Posterior cingulate gyrus (tissue), 11 donors: ENCODE measurements at regions not wholly inside any gene's neighbourhood (a gene's known extent, or its start where the extent isn't known, plus 50 kb on each side); places are given as distances from the start of the nearest gene placed in this dataset.
"Not testable (repeated sequence)": the region's sequence is repeated elsewhere in the genome, so short reads cannot be mapped to it uniquely, and the experiment has no call there.

Experiments
- DNase-seq, 10 donors: peaks; one replicate each; pipeline versions ENCODE4 v3.0.0 to v3.0.0-alpha.2; 2020 to 2021; ENCODE audit warnings: mixed read lengths in 3 of 10
- intact Hi-C: fragments of 100-400 bp; cut with DNase I; formaldehyde crosslinking; loops from one replicate; pipeline ENCODE4 v1.15.1; 2023

- DNase-seq: no peak
- intact Hi-C loops: no loop called here
These were observed 690.5 kb upstream of the SOX9 start for GRCh38 chr17:71430281-71430680.

GRCh38 chr17:71431146-71431545 is 689.7 kb upstream of the SOX9 start:
- DNase-seq: no peak
- intact Hi-C loops: no loop called here

DNA sequence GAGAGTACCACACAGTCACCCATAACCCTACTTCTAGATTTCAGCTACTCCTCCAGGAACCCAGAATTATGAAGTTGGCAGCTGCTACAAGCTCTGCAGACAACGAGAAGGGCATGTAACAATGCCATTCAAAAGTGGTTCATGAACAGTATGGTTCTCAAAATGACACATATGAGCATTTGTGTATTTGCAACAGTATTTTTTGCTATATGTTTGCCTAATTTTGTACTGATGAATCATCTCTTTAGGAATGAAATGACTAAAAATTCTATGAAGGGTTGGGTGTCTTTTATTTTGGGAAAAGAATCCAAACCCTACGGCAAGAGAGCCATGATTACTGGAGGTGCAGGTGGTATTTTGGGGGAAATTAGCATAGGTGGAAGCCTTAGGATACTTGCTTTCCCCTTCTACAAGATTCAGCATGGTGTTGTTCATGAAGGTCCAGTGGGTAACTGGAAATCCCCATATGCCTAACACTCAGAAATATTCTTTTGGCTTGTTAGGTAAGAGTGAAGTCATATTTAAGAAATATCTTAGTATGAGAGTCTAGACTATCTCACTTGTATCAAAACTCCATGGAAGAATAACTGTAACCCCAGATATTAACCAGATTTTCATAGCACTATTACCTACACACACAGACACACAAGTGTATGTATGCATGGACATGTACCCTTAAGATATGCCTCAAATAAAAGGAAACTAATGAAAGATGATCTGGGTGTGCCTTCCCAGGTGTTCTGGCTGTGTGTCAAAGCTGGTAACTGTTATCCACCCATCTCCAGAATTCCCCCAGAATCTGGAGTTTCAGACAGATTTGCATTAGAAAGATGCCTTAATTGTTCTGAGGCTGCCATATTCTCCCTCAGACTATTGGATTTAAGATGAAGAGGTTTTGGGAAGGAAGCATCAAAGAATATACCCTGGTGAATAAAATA is 688.2 kb upstream of the SOX9 start:
- intact Hi-C loops: no loop called here
- DNase-seq: no peak

DNA sequence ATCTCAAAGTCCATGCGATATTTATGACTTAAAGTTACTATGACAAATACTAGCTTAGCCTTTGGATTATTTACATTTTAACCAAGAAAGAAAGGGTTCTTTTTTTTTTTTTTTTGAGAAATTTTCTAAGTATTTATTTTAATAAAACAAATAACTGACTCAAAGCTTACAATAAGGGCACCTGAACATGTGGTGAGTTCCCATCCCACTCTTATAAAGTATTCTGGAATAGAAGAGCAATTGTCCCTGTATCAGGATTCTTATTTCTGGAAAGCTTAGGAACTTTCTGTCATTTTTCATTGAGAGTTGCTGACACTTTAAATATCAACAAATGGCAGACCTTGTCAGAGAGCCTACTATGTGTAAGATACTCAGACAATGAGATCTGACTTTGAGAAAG is 686.1 kb upstream of the SOX9 start:
- intact Hi-C loops: no loop called here
- DNase-seq: no peak

DNA sequence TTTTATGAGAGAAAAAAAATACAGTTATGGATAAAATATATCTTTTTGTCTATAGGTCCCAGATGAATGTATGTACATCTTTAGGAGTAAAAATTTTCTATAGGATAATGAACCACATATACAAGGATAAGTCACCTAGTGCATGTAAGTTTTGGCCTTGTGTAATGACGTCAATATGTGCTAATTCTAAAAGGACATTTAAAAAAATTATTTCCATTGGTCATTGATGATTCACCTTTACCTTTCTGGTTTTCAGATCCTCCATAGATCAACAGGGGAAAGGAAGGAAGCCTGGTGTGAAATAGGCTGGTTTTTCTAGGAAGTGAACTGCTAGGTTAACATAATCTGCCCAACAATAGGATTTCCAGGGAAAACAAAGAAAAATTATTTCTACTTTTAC is 684.3 kb upstream of the SOX9 start:
- intact Hi-C loops: no loop called here
- no peak for DNase-seq

DNA sequence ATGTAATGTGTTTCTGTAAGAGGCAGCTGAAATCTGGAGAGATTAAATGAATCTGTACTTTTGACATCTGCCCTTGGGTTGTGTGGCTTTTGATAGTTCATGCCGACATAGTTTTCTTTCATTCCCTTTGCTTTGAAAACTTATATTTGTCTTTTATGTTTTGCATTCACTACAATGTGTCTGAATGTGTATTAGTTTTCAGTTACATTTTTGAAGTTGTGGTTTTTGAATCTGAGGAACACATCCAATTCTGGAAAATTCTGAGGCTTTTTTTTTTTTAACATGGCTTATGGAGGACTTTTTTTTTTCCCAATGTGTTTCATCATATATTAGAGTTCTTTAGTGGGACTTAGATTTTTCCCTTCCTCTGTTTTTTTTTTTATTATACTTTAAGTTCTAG is 683.7 kb upstream of the SOX9 start:
- intact Hi-C loops: no loop called here

DNA sequence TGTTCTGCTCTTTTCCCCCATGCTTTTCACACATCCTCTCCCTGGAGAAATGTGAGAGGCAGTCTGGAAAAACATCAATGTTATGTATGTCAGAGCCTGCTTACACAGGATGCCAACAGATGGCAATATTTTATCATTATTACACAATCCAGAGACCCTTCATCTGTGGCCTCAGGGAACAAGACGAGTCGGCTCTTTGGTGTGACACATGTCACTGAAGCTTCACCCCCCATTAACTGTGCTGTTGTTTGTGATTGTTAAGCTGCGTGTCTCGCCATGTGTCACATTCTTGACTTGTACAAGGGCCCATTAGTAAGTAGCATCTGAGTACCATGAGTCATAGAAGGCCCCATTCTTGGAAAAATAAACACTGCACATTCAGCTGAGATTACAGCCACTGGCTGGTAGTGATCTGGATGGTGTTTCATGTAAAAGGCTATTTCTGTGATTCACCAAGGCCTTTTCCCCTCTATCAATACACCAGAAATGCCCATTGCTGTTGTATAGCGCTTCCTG is 682.1 kb upstream of the SOX9 start:
- intact Hi-C loops: no loop called here
- DNase-seq: no peak

More for the DNA sequence above, 683.7 kb upstream of the SOX9 start:
- DNase-seq: no peak

- DNase-seq: no peak
- intact Hi-C loops: no loop called here
These were observed 680.3 kb upstream of the SOX9 start for GRCh38 chr17:71440513-71440912.

- no peak for DNase-seq
- intact Hi-C loops: no loop called here
These were observed 679.7 kb upstream of the SOX9 start for GRCh38 chr17:71441098-71441497.

DNA sequence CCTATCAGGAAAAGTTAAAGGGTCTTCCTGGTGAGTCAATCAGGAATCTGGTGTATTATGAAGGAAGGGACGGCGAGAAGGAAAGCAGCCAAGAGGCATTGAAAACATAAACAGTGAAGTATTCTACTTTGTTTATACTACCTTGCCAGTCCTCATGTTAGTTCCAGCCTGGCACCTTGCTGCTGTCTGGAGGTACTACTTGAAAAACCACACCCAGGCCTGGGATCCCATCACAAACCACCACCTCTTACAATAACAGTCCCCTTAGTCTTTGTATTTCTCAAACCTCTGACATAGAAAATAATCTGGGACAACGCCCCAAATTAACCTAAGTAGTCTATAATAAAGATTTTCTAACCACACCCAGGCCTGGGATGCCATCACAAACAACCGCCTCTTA is 676.7 kb upstream of the SOX9 start:
- DNase-seq: no peak
- intact Hi-C loops: no loop called here

DNA sequence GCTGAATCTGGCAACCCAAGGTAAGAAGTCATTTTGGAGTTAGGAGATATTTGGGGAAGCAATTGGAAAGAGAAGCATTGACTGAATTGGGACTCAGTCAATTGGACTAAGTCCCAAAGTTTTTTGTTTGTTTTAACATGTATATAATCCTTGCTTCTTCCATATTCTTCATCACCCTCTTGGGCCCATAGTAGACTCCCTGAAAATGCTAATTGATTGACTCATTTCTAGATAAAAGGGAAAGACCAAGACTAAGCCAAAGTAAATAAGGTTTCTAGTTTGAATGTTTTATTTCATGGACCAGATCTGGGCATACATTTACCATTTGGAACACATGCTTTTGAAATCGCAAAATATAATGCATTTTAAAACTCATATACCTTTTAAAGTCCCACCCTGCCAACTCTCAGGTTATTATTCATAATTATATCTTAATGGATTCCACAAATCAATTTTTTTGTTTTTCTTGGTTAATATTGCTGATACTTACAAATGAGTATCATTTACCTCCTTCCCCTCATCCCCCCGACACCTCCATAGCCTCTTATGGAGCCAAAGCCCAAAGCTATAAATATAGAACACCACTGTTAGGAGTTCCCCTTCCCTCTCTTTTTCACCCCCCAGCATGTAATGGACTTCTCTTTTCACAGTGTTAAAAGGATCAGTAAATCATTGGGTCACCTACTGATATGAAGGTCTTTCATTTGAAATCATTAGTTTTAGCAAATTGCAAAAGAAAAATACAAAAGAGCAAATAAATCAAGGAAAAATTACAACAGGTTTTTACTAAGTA is 674.0 kb upstream of the SOX9 start:
- no peak for DNase-seq
- intact Hi-C loops: no loop called here

DNA sequence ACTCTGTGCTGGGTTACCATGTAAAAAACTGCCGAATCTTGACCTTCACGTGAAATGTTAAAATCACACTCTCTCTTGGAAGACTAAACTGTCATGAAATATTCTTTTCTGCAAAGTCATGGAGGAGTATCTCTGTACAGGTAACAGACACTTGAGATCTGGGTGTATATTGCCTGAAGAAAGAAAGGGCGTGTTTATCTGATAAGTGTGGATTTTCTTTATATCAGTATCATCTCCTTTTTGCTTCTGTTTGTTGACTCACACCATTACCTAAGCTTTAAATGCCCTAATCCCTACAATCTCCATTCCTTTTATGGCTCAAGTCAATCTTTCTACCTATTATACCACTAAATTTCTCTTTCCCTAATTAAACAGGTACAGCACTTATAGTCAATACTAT is 673.2 kb upstream of the SOX9 start:
- intact Hi-C loops: no loop called here
- DNase-seq: no peak

DNA sequence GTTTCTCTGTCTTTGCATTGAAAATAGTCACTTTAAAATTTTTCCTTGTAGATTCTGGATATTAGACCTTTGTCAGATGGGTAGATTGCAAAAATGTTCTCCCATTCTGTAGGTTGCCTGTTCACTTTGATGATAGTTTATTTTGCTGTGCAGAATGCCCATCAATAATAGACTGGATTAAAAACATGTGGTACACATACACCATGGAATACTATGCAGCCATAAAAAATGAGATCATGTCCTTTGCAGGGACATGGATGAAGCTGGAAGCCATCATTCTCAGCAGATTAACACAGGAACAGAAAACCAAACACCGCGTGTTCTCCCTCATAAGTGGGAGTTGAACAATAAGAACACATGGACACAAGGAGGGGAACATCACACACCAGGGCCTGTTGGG is 670.2 kb upstream of the SOX9 start:
- DNase-seq, intact Hi-C loops: not testable (repeated sequence)

DNA sequence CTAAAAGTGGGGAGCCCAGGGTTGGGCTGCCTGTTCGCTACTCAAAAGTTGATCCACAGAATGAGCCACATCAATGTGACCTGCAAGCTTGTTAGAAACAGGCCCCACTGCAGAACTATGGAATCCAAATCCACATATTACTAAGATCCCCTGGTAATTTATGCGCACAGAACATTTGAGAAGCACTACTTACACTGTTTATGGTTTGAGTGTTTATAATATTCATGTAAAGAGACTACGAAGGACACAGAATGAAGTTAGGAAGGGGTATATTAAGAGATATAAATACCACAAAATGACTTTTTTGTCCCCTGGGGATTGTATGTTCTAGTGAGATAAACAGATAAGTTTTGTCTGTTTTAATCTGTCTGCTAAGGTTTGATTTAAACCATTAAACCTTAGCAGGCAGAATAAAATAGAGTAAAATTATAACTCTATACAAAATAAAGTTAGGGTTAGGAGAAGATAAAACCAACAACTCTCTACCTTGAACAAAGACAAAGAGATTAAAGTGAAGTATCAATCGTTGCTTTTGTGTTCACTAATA is 666.9 kb upstream of the SOX9 start:
- intact Hi-C loops: no loop called here
- no peak for DNase-seq

DNA sequence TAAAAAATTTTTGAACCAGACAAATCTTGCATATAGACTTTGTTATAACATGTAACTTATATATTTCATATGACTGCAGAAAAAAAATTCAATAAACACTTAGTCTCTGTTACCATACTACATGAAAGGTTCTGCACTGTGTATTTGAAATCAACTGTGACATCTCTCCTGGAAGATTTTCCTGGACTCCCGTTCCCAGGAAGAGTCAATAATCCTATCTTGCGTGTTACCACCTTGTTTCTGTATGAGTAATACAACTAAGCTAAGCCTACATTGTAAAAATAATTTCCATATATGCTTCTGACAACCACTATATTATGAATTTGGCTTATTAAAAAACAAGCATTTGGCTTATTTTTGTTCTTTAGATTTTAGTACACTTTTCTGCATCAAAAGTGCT is 665.6 kb upstream of the SOX9 start:
- no peak for DNase-seq
- intact Hi-C loops: no loop called here

GRCh38 chr17:71458322-71458721 is 662.5 kb upstream of the SOX9 start:
- no peak for DNase-seq
- intact Hi-C loops: no loop called here

DNA sequence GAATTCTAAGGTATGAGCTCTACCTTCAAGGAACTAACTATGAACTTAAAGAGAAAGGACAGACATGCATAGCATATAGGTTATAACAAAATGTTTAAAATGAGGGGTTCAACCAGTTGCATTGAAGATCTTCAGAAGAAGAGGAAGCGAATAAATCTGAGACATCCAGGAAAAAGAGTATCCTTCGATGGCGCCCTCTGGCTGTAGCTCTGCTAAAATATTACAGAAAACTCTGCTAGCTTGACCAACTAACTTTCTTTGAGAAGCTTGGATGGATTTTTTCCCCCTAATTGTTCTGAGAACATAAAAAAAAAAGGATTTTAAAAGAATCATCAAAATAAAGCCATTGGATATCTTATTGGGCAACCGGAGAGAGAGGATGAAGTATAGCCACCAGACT is 659.9 kb upstream of the SOX9 start:
- intact Hi-C loops: loop anchor here (5.0 kb wide), 1 partner anchor 224 kb away; no protein-coding TSS in a partner anchor
- DNase-seq: peak in 4 of 10 donors; percentile 9 to 54 (median 28)

- intact Hi-C loops: loop anchor here (5.0 kb wide), 1 partner anchor 224 kb away; no protein-coding TSS in a partner anchor
- no peak for DNase-seq
These were observed 659.2 kb upstream of the SOX9 start for GRCh38 chr17:71461498-71462169.

DNA sequence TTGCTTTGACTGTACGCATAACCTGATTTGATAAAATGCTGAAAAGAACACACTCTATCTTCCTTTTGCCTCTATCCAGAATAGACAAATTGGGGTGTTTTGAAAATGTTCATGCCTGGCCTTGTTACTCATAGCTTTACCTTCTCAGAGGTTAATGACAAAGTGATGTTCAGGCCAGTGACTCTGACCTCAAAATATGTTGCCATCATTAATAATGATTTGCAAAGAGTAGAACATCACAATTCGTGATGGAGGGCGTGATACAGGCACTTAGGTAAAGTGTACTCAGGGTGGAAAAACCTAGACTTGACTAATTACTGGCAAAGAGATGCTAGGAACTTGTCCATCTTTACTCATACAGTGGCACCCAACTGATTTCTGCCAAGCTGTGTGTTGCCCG is 656.6 kb upstream of the SOX9 start:
- intact Hi-C loops: loop anchor here (5.0 kb wide), 1 partner anchor 227 kb away; no protein-coding TSS in a partner anchor
- no peak for DNase-seq

- intact Hi-C loops: loop anchor here (5.0 kb wide), 1 partner anchor 227 kb away; no protein-coding TSS in a partner anchor
- DNase-seq: no peak
These were observed 656.1 kb upstream of the SOX9 start for GRCh38 chr17:71464751-71465150.
